ENCODE measurements at regions not wholly inside any gene's neighbourhood (a gene's known extent, or its start where the extent isn't known, plus 50 kb on each side); places are given as distances from the start of the nearest gene placed in this dataset.

GRCh38 chr9:18129809-18130334 is 344.1 kb upstream of the ADAMTSL1 start:
- intact Hi-C loops (cut with DNase I): no loop called here

DNA sequence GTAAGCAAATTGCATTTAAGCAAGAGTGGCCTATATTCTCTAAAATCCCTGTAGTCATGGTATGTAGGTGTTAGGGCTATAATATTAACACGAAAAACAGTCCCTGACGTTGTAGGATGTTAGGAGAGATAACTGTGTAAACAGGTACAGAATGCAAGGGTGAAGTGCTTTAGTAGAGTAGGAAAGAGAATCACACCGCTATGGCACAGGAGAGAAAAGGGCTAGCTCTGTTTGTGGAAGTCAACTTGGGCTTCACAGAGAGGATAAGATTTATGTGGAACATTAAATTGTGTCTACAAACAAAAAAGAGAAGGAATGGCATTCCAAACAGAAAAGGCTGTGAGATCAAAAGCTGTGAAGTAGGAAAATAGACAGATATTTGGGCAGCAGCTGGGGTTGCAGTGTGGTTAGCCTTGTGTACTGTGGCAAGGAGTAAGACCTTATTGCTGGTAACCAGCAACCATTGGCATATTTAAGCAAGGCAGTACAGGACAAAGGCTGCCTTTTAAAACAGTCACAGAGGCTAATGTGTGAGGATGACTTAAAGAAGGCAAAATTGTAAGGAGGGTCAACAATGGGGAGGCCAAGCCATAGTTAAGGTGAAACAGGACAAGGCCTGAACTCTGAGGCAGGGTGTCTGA is 337.5 kb upstream of the ADAMTSL1 start:
- DNase-seq: no peak
- intact Hi-C loops (cut with DNase I): no loop called here

More at GRCh38 chr9:18129809-18130334, 344.1 kb upstream of the ADAMTSL1 start:
- DNase-seq: peak in 1 of 10 donors; percentile 44

DNA sequence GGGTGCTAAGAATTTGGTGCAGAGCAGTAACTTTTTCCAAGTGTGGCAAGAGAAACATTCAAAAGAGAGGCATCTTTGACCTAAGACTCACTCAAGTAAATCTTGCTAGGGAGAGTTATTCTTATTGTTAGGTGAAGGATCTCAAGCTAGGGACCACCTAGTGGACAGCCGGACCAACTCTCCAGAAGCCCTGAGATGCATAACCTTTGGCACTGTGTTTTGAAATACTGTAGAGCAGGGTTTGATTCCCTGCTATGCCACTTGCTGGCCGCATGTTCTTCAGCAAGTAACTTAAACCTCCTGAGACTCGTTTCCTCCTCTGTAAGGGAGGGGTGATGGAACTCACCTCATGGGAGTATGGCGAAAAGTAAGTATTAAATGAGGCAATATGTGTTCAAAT is 336.1 kb upstream of the ADAMTSL1 start:
- intact Hi-C loops (cut with DNase I): no loop called here
- no peak for DNase-seq

DNA sequence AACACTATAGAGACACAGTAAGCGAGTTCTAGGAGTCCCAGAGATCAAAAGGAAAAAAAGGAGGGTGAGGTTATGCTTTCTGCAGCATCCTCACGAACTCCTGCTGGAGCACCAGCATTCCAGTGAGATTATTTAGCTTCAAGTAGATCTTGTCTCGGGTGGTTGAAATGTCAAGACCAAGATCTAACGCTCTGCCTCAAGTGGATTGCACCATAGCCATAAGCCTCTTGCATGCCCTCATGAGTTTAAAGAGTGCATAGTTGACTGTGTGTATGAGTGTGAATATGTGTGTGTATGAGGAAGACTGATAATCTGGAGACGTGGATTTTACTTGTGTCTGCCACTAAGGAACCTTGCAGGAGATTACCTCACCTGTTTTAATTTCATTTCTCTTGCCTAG is 335.3 kb upstream of the ADAMTSL1 start:
- intact Hi-C loops (cut with DNase I): no loop called here
- DNase-seq: no peak

- intact Hi-C loops (cut with DNase I): no loop called here
- DNase-seq: no peak
Measured at GRCh38 chr9:18141681-18142080, 332.3 kb upstream of the ADAMTSL1 start.

GRCh38 chr9:18143073-18143745 is 330.7 kb upstream of the ADAMTSL1 start:
- DNase-seq: no peak
- intact Hi-C loops (cut with DNase I): no loop called here

GRCh38 chr9:18146329-18146728 is 327.6 kb upstream of the ADAMTSL1 start:
- intact Hi-C loops (cut with DNase I): no loop called here
- no peak for DNase-seq

DNA sequence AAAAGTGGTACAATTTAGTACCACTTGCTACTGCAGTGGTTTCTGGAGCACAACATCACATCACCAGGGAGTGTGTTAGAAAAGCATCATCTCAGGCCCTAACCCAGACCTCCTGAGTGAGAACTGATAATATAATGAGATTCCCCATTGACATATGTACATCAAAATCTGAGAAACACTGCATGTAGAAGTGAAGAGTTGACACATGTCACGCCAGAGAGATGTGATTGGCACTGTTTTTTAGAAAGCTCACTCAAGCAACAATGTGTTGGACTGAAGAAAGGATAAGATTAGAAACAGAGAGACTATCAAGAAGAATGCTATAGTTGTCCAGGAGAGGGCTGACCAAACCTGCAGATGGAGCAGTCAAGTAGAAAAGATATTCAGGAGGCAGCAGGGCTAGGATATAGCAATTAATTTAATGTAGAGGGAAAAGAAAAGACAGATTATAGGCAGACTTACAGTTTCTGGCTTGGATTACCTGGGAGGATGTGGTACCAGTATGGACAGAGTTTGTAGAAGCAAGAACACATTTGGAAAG is 324.4 kb upstream of the ADAMTSL1 start:
- intact Hi-C loops (cut with DNase I): no loop called here
- DNase-seq: no peak

DNA sequence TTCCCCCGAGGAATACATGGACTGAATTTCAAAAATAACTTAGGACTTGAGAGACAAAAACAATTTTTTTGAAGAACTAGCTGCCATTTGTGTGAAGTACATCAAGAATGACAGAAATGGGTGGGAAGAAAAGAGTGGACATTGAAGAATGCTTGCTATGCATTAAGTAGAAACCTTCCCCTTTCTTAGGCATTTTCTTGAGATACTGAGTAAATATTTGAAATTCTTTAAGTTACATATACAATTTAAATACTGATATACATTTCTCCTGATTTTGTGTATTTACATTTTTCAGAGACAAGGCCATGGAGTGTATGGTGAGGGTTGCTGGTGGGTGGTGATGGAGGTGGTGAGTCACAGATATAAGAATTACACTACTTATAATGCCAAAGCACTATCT is 319.3 kb upstream of the ADAMTSL1 start:
- intact Hi-C loops (cut with DNase I): no loop called here
- DNase-seq: no peak

GRCh38 chr9:18159254-18159653 is 314.7 kb upstream of the ADAMTSL1 start:
- intact Hi-C loops (cut with DNase I): no loop called here
- DNase-seq: no peak

DNA sequence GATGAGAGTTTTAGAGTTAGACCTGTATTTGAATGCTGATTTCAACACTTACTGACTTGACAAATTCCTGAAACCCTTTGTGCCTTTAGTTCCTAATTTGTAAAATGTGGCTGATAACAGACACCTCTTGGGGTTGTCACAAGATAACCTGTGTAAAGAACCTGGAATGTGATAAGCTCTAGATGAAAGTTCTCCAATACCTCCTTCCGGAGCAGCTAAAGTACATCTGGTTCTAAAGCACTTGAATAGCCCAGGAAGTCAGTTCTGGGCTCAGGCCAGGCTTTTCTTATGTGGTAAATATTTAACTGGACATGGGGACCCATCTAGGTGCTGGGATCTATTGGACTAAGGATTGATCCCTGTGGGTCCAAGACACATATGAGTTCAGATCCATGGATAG is 310.8 kb upstream of the ADAMTSL1 start:
- intact Hi-C loops (cut with DNase I): no loop called here
- DNase-seq: no peak

- no peak for DNase-seq
- intact Hi-C loops (cut with DNase I): no loop called here
Measured at GRCh38 chr9:18167733-18168132, 306.2 kb upstream of the ADAMTSL1 start.

DNA sequence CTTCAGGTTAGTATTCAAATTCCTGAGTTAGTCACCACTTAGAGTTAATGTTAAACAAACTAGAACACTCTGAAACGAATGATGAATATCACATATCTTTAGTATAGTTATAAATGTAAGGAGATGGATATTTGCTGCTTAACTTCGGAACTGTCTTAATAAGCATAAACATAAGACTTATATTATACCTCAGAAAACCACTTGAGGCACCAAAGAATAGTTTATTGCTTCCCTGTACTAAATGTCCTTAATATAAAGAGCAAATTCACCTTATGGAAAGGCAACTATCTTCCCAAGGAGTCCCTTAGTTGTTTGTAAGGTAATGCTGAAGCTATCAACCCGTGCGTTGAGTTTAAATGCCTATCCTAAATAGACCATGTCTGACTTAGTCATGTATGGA is 300.0 kb upstream of the ADAMTSL1 start:
- intact Hi-C loops (cut with DNase I): no loop called here
- DNase-seq: no peak

DNA sequence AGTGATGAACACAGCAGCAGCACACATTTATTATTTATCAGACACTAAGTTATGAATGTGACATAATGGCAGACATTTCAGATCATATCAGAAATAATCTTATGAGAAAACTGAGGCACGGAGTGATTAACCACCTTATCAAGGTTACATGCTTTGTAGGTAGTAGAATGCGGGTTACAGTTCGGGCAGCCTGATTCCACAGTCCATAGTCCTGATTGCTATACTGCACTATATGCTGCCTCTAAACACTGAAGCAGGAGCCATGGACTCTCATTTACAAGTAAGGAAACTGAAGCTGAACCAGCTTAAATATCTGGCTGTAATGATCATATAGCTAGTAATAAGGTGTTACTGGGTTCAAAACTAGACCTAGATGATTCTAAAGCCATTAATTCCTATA is 291.3 kb upstream of the ADAMTSL1 start:
- intact Hi-C loops (cut with DNase I): no loop called here
- DNase-seq: no peak

GRCh38 chr9:18183974-18184373 is 290.0 kb upstream of the ADAMTSL1 start:
- DNase-seq: no peak
- intact Hi-C loops (cut with DNase I): no loop called here

DNA sequence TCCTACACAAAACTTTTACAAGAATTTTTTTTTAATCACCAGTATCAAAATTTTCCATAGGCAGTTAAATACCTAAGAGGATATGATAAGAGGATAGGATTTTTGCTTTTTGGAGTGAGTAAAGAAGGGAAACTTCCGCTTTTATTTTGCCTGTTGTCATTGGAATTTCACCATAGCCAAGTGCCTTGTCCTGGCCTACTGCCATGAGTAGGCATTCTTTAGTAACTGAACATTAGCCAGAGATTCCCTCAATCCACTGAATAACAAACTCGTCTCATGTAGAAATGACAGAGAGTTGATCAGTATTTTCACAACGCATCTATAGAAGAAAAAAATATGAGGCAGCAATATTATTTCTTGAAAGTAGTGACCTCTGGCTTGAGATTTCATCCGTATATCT is 289.6 kb upstream of the ADAMTSL1 start:
- intact Hi-C loops (cut with DNase I): no loop called here
- DNase-seq: no peak

GRCh38 chr9:18185196-18185595 is 288.8 kb upstream of the ADAMTSL1 start:
- DNase-seq: no peak
- intact Hi-C loops (cut with DNase I): no loop called here

- no peak for DNase-seq
- intact Hi-C loops (cut with DNase I): no loop called here
Measured at GRCh38 chr9:18188971-18189370, 285.0 kb upstream of the ADAMTSL1 start.

DNA sequence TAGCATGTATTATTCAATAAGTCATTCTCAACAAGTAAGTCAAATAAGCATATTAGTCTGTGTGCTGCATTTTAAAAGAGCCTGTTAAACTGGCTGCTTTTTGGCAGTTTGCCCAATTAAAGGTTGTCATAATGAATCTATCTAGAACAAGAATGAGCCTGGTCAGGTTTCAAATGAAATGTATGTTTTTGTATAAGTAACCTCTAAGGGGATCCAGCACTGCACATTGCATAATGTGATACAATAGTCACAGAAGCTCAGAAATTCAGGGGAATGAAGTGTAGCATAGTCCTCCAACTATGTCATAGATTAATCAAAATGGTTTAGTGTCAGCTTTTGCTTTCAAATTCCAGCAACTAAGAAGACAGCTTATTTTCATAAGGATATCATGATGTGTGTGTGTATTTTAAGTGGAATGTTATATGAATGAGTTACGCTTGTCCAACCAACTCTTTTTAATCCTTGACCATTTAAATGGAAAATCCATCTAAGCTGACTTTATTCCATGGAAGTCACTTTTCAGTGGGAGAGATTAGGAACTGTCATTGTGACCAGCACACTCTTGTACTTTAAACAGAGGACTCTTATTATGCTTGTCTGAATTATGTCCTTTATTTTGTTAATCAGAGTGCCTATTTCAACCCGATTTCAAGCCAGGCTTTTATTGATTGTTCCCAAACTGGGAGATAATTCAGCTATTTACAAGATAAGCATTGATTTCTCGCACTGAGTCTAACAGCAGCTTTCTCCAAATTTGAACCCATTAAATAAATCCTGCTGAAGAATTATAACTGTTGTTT is 283.9 kb upstream of the ADAMTSL1 start:
- DNase-seq: no peak
- intact Hi-C loops (cut with DNase I): no loop called here

- DNase-seq: no peak
- intact Hi-C loops (cut with DNase I): no loop called here
Measured at GRCh38 chr9:18190671-18191374, 283.1 kb upstream of the ADAMTSL1 start.

DNA sequence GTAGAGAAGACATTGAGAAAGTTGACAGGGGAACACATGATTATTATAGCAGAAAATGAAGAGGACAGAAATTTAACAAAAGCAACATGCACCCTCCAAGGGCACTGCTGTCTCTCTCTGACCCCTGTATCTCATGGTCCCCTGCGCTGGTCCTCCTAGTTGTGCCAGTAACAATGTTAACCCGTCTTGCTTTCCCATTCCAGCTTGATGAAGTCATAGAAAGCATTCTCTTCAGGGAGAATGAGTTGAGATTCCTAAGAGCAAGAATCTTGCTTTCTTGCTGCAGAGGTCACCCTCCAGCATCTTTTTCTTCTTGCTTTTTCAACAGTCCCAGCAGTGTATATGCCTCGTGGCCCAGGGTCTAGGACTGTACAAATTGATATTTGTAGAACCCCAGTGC is 279.6 kb upstream of the ADAMTSL1 start:
- no peak for DNase-seq
- intact Hi-C loops (cut with DNase I): no loop called here
